Tongue (tissue), 1 donor: ENCODE measurements at regions not wholly inside any gene's neighbourhood (a gene's known extent, or its start where the extent isn't known, plus 50 kb on each side); places are given as distances from the start of the nearest gene placed in this dataset.
A peak's percentile ranks its signal among the peaks of the same experiment; 100 is the strongest.

Source experiments
- DNase-seq: peaks from one replicate; pipeline ENCODE4 v3.0.0-alpha.2; 2015

- DNase-seq = no peak
Observed at GRCh38 chr14:36083317-36083716, 93.2 kb downstream of the PTCSC3 start.

DNA sequence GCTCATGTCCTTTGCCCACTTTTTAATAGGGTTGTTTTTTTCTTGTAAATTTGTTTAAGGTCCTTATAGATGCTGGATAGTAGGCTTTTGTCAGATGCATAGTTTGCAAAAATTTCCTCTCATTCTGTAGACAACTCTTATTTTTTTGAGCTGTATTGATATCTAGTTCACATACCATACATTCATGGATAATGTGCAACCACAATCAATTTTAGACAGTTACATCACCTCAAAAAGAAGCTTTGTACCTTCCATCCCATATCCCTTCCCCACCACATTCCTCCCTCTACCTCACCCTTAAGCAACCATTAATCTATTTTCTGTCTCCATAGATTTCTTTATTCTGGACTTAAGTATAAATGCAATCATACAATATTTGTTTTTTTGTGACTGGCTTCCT, 98.4 kb downstream of the PTCSC3 start:
- DNase-seq = no peak

DNA sequence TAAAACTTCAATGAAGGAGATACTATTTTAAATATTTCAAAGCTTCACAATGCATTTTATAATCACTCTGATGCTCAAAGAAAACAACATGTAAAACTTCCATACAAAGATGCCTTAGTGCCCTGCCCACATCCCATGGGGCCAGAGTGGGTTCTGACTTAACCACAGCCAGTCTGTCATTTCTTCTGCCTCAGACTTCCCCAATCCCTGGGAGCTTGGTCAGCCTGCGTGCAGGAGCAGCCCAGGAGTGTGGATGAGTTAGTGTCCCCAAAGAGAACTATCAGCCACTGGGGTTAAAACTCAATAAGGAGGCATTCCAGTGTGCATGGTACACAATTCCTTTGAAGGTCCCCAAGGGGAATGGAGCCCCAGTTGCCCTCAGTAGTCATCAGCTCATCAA, 100.3 kb downstream of the PTCSC3 start:
- DNase-seq = no peak

DNA sequence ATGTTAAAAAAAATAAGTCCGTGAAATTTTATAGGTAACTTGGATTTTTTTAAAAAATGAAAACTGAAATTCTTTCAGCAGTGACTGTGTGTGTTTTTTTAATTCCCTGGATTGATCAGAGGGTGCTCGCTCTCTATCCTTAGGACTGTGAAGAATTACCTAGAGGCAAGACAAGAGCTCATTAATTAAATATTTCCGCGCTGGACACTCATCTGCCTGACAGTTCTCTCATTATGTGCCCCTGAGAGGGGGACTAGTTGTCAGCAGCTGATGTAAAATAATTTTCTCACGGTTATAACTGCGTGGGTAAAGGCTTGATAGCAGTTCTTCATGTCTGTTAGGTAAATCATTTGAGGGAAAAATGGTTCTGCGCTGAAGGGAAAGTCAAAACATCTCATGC, 101.3 kb downstream of the PTCSC3 start:
- no peak for DNase-seq

DNA sequence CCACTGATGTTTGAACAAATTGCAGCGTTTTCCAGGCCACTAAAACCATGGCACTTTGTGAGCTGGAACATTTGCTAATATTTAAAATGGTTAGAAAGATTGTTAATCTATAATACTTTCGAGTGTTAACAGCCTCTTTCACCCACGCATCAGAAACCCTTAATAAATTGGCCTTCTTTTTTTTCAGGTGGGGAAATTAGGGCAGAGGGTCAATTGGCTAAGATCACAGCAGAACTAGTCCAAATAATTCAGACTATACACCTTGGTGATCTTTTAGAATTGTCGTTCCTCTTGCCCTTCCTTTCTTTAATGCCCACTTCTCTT, 105.8 kb downstream of the PTCSC3 start:
- DNase-seq = no peak

DNA sequence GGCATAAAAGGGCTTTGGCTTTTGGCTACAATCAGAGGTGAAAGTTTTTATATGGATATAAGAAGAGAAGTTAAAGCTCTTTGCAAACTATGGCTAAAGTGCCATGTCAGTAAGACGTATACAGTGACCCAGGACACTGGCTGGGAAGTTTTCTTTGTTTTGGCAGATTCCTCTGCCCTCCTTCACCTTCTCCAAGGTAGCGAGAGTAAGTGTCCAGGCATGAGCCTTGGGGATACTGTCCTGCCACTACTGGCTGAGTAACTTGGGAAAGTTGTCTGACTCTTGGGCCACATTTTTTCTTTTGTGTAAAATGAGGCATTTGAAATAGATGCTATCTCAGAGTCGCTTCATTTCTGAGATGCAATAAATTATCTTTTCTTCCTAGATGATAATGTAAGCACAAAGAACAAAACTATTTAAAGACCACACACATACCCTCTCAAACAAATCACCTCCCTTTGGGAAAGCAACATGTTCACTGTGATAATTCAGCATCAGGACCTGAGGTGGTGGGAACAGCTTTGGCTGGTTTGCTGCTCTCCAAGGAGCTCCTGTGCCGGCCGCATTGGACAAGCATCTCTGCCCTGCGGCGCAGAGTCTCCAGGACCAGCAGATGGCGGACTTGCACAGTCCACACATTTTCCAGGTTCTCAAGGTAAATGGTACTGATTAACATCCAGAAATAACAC, 106.3 kb downstream of the PTCSC3 start:
- DNase-seq = peak; percentile 68

- DNase-seq = peak; percentile 37
Observed at GRCh38 chr14:36069535-36069900, 107.0 kb downstream of the PTCSC3 start.

DNA sequence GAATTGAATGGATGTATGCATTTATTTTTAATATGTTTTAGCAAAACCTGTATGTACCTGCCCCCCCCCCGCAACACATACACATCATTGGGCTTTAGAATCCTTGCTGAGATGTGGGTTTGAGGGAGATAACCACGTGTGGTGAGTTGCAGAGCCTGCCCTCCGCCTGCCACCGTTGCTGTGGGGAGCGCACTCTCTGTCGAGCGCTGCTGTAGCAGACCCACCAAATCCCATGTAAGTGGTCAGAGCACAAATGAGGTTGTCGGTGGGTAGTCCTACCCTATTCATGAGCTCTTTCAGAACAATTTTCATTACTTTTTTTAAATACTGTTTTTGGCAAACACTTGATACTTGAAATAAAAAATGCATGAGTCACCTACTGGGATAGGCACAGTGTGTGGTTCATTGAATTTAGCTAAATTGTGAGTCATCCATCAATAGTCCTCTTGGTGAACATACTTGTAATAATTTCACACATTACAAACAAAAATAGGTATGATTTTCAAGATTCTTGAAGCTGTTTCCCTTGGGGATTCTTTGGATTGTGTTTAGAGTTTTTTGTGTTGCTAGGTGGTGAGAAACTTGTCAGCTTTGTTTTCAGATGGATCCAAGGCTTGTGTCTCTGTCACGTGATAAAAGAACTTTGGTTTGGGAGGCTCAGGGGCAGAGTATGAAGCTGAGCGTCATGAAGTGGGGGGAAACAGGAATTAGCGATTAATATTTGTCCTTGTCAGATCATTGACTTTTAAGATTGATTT, 107.6 kb downstream of the PTCSC3 start:
- DNase-seq = no peak

DNA sequence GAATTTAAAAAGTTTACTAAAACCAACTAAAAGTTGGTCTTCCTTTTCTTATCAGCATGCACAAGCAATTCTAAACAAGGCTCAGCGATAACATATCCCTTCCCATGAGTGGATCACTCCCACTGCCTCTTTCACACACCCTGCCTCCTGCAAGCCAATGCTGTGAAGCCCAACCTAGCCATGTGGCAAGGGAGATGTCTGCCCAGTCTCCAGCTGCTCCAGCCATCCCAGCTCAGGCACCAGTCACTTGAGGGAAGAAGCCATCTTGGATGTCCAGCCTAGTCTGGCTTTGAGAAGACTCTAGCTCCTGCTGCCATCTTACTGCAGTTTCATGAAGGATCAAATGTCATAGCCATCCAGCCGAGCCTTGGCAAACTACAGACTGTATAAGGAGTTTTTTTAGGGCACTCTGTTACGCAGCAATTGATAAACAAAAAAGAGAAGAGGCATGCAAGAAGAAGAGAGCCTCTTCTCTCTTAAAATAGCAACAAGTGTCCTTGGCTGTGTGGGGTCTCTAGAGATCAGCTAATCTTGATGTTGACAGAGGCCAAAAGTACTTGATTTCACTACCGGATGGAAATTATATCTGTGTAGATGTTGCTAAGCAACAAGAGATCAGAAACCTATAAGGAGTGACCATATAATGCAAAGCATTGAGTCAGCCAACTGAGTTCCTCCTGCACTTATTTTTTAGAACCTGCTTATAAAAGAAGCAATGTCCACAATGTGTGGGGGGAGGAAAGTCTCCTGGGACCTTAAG, 108.9 kb downstream of the PTCSC3 start:
- DNase-seq = peak; percentile 16

DNA sequence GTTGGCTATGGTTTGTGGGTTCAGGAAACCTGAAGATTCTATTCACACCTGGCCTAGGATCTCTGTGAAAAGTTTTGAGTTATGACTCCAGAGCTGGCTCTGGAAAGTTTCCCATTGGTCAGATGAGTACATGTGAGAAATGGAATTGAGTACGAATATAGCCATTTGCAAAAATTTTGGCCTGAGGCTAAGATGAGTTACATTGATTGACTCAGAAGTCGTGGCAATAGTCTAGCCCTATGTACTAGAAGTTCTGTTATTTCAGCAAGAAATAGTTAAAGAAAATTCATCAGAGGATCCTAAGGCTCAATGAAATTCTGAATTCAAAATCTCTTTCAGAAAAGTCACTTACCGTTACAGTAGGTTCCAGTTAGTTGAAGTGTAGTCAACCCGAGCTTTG, 109.9 kb downstream of the PTCSC3 start:
- DNase-seq = no peak

DNA sequence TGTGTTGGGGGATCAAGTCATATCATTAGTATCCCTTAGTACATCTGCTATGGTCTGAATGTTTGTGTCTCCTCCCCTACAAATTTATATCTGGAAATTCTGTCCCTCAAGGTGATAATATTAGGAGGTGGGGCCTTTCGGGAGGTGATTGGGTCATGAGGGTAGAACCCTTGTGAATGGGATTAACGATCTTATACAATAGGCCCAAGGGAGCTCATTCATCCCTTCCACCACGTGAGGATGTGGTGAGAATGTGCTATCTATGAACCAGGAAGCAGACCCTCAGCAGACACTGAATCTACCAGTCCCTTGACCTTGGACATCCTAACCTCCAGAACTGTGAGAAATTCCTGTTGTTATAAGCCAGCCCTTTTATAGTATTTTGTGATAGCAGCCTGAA, 110.7 kb downstream of the PTCSC3 start:
- no peak for DNase-seq

GRCh38 chr14:36059531-36059930, 117.0 kb downstream of the PTCSC3 start:
- no peak for DNase-seq

GRCh38 chr14:36057452-36058116, 118.9 kb downstream of the PTCSC3 start:
- no peak for DNase-seq

DNA sequence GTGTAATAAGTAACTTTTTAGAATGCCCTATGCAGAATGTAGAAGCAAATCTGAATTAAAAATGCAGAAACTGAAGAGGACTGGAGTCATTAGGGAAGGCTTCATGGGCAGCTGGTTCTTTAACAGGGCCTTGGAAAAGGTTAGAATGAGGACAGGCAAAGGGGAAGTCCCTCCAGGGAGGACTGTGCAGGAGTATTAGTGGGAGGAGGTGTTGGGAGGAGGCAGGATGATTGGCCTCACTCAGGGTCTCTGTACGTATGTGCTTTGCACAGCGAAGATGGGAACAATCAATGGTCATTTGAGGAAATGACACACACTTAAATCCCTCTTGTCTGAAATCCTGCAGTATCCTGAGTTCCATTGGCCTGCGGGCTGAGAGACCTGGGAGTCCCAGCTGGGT, 119.7 kb downstream of the PTCSC3 start:
- DNase-seq = no peak

- DNase-seq = no peak
Observed at GRCh38 chr14:36055681-36056225, 120.8 kb downstream of the PTCSC3 start.

GRCh38 chr14:36055052-36055378, 121.5 kb downstream of the PTCSC3 start:
- DNase-seq = no peak

DNA sequence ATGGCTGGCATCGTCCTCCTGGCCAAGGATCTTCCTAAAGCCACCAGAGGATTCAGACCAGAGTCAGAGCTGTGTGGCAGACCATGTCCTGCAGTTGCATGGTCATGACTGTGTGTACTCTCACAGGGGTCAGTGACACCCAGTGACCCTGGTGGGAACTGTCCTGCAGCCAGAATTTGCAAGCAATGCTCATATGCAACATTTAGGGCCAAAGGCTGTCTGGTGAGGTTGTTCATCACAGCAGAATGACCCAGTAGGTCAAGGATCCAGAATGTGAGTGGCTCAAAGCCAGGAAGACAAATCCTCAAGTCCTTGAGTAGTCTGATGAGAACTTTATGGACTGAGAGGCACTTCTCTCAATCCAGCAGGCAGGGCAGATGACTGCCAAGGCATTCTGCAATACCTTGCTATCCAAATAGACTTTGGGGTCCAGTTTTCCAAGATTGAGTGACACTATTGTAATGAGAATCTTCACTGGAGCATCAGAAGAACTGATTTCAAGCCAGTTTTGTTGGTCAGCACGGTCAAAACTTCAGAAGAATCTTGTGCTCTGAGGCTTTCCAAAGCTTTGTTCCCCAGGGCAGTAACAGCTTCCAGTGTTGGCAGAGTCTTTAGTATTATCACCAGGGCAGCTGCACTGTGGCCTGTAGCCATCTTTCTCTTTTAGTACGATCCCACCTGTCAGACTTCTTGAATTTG, 122.0 kb downstream of the PTCSC3 start:
- no peak for DNase-seq

- no peak for DNase-seq
Observed at GRCh38 chr14:36052681-36053080, 123.8 kb downstream of the PTCSC3 start.

DNA sequence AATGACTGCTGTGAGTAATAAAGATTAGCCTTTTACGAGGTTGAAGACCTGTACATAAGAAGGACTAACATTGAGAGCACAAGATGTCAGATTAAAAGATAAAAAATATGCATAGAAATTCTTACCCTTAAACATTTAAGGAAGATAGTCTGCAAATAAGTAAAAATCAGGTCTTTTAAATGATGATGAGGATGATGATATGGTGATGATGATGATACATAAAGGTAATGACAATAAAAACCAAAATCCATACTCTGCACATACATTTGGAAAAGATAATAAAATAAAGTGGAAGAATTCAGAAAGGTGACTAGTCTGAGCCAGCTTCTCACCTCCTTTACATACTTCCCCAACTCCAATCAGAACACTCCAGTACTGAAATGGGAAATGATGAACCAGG, 124.5 kb downstream of the PTCSC3 start:
- DNase-seq = no peak

GRCh38 chr14:36048667-36049066, 127.9 kb downstream of the PTCSC3 start:
- no peak for DNase-seq

DNA sequence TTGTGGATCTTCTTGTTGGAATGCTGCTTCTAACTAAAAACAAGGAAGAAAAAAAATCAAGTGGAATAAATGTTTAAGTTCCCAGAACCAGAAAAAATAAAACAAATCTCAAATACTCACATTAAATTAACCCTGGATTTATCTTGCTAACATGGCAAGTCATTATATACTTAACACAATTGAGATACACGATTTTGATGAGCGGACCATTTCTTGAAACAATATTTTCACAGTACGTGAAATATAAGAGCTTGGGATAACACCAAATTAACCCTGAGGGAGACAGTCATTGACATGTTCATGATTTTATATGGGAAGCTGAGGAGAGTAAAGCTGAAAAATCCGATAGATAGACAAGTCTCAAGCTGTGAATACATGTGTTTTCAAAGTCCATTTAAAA, 128.6 kb downstream of the PTCSC3 start:
- no peak for DNase-seq

DNA sequence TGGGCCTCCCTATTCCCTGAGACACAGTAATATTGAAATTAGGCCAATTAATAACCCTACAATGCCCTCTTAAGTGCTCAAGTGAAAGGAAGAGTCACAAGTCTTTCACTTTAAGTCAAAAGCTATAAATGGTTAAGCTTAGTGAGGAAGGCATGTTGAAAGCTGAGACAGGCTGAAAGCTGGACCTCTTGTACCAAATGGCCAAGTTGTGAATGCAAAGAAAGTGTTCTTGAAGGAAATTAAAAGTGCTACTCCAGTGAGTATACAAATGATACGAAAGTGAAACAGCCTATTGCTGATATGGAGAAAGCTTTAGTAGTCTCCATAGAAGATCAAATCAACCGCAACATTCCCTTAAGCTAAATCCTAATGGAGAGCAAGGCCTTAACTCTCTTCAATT, 140.8 kb downstream of the PTCSC3 start:
- no peak for DNase-seq
